Esophagus squamous epithelium (tissue), 4 donors: ENCODE measurements at regions not wholly inside any gene's neighbourhood (a gene's known extent, or its start where the extent isn't known, plus 50 kb on each side); places are given as distances from the start of the nearest gene placed in this dataset.

ENCODE experiments used
- POLR2A ChIP-seq, 4 donors: fragments of 450-650 bp; IDR thresholded peaks; one replicate each; pipeline ENCODE4 v1.6.1; 2017; ENCODE audit warnings: antibody characterized with exemption in 4 of 4, mild to moderate bottlenecking in 4 of 4, moderate library complexity in 3 of 4
- TF ChIP-seq, protein P1 (sequence below), 6 experiments: fragments of 450-650 bp in 4 of 6; fragments of 200-600 bp in 2 of 6; sonication (generic) in 2 of 6; IDR thresholded peaks; one replicate each; pipeline ENCODE4 v1.5.1; 2016 to 2019; ENCODE audit warnings: antibody characterized with exemption in 6 of 6, mild to moderate bottlenecking in 4 of 6, moderate library complexity in 4 of 6

DNA sequence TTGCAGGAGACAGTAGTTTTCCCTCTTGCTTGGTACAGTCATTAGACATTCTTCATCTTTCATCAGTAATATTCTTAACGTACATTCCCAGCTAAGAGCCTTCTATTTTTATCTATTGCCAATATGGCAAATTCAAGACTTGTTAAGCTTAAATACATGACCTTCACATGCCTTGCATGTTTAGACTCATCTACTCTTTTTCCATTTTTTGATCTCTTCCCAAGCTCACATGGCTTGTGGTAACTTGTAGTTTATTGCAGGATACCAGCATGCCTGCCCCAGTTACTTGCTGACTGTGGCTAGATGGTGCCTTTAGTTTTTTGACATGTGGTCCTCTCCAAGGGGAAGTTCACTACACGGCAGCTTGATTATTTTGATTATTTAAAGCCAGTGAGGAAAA, 729.0 kb downstream of the SLC6A15 start:
- TF ChIP-seq, protein P1, sequence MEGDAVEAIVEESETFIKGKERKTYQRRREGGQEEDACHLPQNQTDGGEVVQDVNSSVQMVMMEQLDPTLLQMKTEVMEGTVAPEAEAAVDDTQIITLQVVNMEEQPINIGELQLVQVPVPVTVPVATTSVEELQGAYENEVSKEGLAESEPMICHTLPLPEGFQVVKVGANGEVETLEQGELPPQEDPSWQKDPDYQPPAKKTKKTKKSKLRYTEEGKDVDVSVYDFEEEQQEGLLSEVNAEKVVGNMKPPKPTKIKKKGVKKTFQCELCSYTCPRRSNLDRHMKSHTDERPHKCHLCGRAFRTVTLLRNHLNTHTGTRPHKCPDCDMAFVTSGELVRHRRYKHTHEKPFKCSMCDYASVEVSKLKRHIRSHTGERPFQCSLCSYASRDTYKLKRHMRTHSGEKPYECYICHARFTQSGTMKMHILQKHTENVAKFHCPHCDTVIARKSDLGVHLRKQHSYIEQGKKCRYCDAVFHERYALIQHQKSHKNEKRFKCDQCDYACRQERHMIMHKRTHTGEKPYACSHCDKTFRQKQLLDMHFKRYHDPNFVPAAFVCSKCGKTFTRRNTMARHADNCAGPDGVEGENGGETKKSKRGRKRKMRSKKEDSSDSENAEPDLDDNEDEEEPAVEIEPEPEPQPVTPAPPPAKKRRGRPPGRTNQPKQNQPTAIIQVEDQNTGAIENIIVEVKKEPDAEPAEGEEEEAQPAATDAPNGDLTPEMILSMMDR (IDR thresholded peaks at IDR 0.05), result no peak
- no peak for TF ChIP-seq POLR2A (IDR thresholded peaks at IDR 0.05)
